Lower leg skin (tissue), 3 donors: ENCODE measurements at regions not wholly inside any gene's neighbourhood (a gene's known extent, or its start where the extent isn't known, plus 50 kb on each side); places are given as distances from the start of the nearest gene placed in this dataset.

Experiments used
- POLR2A ChIP-seq, 2 donors: fragments of 450-650 bp; IDR thresholded peaks; one replicate each; pipeline ENCODE4 v1.6.1; 2016 to 2017; ENCODE audit warnings: antibody characterized with exemption in 2 of 2, mild to moderate bottlenecking in 1 of 2, moderate library complexity in 1 of 2
- TF ChIP-seq, protein P1 (sequence below), 3 donors: fragments of 450-650 bp; IDR thresholded peaks; one replicate each; pipeline ENCODE4 v1.5.1; 2016; ENCODE audit warnings: antibody characterized with exemption in 3 of 3, mild to moderate bottlenecking in 3 of 3, moderate library complexity in 2 of 3

DNA sequence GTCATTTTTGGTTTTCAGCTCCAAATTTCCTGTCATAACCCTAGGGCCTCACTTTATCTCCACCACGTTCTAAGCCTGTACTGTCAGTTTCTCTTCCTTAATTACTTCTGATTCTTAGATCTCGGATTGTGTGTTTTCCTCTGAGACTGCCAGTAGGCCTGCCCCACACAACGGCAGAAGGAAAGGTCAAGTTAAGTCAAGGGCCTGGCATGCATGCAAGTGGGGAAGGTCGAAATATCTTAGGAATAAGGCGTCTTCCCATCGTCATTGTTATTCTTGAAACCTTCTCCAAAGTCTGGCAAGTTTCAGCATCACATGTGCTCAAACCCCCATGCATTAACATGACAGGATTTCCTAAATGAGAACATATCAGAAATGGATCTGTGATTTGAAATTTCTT, 203.5 kb upstream of the TSHZ2 start:
- TF ChIP-seq, protein P1, sequence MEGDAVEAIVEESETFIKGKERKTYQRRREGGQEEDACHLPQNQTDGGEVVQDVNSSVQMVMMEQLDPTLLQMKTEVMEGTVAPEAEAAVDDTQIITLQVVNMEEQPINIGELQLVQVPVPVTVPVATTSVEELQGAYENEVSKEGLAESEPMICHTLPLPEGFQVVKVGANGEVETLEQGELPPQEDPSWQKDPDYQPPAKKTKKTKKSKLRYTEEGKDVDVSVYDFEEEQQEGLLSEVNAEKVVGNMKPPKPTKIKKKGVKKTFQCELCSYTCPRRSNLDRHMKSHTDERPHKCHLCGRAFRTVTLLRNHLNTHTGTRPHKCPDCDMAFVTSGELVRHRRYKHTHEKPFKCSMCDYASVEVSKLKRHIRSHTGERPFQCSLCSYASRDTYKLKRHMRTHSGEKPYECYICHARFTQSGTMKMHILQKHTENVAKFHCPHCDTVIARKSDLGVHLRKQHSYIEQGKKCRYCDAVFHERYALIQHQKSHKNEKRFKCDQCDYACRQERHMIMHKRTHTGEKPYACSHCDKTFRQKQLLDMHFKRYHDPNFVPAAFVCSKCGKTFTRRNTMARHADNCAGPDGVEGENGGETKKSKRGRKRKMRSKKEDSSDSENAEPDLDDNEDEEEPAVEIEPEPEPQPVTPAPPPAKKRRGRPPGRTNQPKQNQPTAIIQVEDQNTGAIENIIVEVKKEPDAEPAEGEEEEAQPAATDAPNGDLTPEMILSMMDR (IDR thresholded peaks at IDR 0.05): no peak
- no peak for TF ChIP-seq POLR2A (IDR thresholded peaks at IDR 0.05)
